Bronchial epithelial cell (primary cell): ENCODE measurements at regions not wholly inside any gene's neighbourhood (a gene's known extent, or its start where the extent isn't known, plus 50 kb on each side); places are given as distances from the start of the nearest gene placed in this dataset.

ENCODE experiments used
- DNase-seq: peaks from one replicate; pipeline ENCODE4 v3.0.0-alpha.2; 2010; ENCODE audit warnings: low read depth
- FAIRE-seq: peaks from 2 replicates; lab custom pipeline; 2011; peaks lifted over from hg19 to GRCh38; lab: Jason Lieb, UNC
- H3K27me3 ChIP-seq: 2 replicates; pipeline ENCODE4 v1.5.1; 2011; ENCODE audit warnings: low read length; ENCODE audit not compliant: control insufficient read depth, insufficient read depth
- H3K36me3 ChIP-seq: 2 replicates; pipeline ENCODE4 v1.5.1; 2011; ENCODE audit warnings: low read length; ENCODE audit not compliant: control insufficient read depth, insufficient read depth
- H3K4me3 ChIP-seq: 2 replicates; pipeline ENCODE4 v1.5.1; 2011; ENCODE audit warnings: mild to moderate bottlenecking, low read depth, low read length, control low read depth
- CTCF ChIP-seq: IDR thresholded peaks from 2 replicates; pipeline ENCODE4 v1.5.1; 2011; ENCODE audit warnings: mild to moderate bottlenecking, moderate library complexity, low read length, control low read depth, inconsistent platforms; ENCODE audit not compliant: insufficient read depth, severe bottlenecking

GRCh38 chr6:90780778-90781177, 193.9 kb upstream of the MAP3K7 start:
- Histone ChIP-seq H3K4me3 (no peak overlapping the region), H3K36me3 (no peaks in the 10 kb centered on the region), H3K27me3 (no peaks in the 10 kb centered on the region)
- DNase-seq, result no peak
- no peak for TF ChIP-seq CTCF
- no peak for FAIRE-seq

DNA sequence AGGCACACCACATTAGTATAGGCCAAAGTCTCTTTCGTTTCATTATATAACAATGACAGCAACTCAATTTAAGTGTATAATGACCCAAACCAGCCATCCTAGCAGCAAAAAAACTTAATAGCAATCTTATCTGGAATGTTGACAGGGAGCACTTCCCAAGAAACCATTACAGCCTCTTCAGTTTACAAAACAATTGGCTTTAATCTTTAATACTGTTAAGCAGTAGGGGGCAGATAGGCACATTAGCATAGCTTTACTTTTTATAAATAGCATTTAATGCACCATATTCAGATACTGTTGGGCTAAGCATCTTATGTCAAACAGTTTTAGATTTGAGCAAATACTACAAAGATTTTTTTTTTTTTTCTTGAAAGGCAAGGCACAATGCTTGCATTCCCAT, 193.3 kb upstream of the MAP3K7 start:
- FAIRE-seq, result no peak
- no peak for TF ChIP-seq CTCF
- DNase-seq, result no peak
- Histone ChIP-seq H3K4me3 (no peak overlapping the region), H3K27me3 (no peaks in the 10 kb centered on the region), H3K36me3 (no peaks in the 10 kb centered on the region)

DNA sequence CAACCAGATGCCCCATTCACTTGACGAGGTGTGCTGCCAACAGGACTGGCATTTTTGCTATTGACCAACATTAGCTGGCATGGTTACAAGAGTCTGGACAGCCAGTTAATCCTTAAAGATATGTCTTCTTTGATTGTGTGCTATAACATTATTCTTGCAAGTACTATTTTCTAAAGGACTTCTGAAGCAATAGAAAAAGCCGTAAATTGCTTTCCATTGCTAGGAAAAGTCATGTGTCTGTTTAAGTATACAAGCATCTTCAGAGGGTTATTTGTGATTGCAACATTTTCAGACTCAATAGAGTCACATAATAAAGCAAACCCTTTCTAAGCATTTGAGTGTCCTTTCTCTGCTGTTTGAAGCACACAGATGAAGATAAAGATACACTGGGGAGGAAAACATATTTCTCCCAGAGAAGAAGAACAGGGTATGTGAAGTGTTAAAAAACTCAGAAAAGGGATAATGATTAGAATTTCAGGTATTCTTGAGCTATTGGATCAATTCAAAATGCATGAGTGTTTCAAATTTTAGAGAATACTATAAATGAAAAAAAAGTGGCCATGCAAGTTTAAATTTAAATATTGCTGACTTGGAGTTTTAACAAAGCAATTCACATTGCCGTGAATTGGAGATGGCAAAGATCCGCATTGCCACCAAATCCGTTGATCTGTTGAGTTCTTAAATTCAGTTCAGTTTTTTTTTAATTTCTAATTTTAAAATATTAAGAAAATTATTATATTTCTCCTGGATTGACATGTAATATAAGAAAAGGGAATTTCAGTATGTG, 191.7 kb upstream of the MAP3K7 start:
- no peaks in the 10 kb centered on the region for H3K27me3 ChIP-seq

GRCh38 chr6:90770778-90771177, 183.9 kb upstream of the MAP3K7 start:
- FAIRE-seq (no peak), DNase-seq (no peak)
- no peaks in the 10 kb centered on the region for H3K27me3 ChIP-seq
- no peak for TF ChIP-seq CTCF
- no peak overlapping the region for H3K4me3 ChIP-seq
- H3K36me3 ChIP-seq, result no peaks in the 10 kb centered on the region

More for the DNA sequence above, 191.7 kb upstream of the MAP3K7 start:
- no peak for DNase-seq
- FAIRE-seq, result no peak
- H3K4me3 ChIP-seq, result no peak overlapping the region
- TF ChIP-seq CTCF, result no peak
- no peaks in the 10 kb centered on the region for H3K36me3 ChIP-seq

DNA sequence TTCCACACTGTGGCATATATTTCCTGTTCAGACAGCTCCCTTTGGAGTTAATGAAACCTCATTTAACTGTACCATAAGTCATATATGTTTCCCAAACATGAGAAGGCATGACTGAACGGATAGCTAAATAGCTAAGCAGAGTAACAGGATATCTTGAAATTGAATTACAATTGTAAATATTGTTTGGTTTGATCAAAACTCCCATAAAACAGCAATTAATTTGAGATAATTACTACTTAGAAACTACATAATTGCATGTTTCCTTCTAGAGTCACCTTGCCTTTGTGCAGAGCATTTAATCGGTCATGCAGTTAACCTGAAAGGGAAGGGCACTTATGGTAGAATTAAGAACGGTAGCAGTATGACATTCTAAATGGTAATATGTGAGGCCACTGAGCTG, 179.0 kb upstream of the MAP3K7 start:
- FAIRE-seq, result no peak
- Histone ChIP-seq H3K4me3 (no peak overlapping the region), H3K36me3 (no peaks in the 10 kb centered on the region), H3K27me3 (no peaks in the 10 kb centered on the region)
- DNase-seq, result peak; percentile 36
- TF ChIP-seq CTCF, result no peak

GRCh38 chr6:90765491-90765890, 178.6 kb upstream of the MAP3K7 start:
- no peaks in the 10 kb centered on the region for H3K27me3 ChIP-seq
- FAIRE-seq, result no peak
- TF ChIP-seq CTCF, result no peak
- H3K4me3 ChIP-seq, result no peak overlapping the region
- H3K36me3 ChIP-seq, result no peaks in the 10 kb centered on the region
- DNase-seq, result peak; percentile 18
